Lower leg skin (tissue), 4 donors: ENCODE measurements at regions not wholly inside any gene's neighbourhood (a gene's known extent, or its start where the extent isn't known, plus 50 kb on each side); places are given as distances from the start of the nearest gene placed in this dataset.

Source experiments
- DNase-seq, 2 donors: peaks; one replicate each; pipeline ENCODE4 v3.0.0-alpha.2; 2019; ENCODE audit warnings: low spot score in 2 of 2
- H3K4me3 ChIP-seq: fragments of 200-600 bp; sonication (generic); 2 replicates; pipeline ENCODE4 v1.5.1; 2017; ENCODE audit warnings: mild to moderate bottlenecking, low read depth; ENCODE audit not compliant: poor library complexity, severe bottlenecking
- CTCF ChIP-seq, 3 donors: fragments of 450-650 bp; IDR thresholded peaks; one replicate each; pipeline ENCODE4 v1.5.1; 2016; ENCODE audit warnings: antibody characterized with exemption in 3 of 3, mild to moderate bottlenecking in 3 of 3, moderate library complexity in 2 of 3
- POLR2A ChIP-seq, 2 donors: fragments of 450-650 bp; IDR thresholded peaks; one replicate each; pipeline ENCODE4 v1.6.1; 2016 to 2017; ENCODE audit warnings: antibody characterized with exemption in 2 of 2, mild to moderate bottlenecking in 1 of 2, moderate library complexity in 1 of 2
- WGBS, 2 donors: methylation state at CpG; one replicate each; pipeline ENCODE4 v1.1.5; 2018; 5-methylcytosine and 5-hydroxymethylcytosine counted together
- intact Hi-C: fragments of 100-400 bp; cut with DNase I; formaldehyde crosslinking; loops from one replicate; pipeline ENCODE4 v1.15.0; 2023; ENCODE audit warnings: low total_unique reads

GRCh38 chr3:67884345-67884744 is 229.9 kb upstream of the SUCLG2 start:
- intact Hi-C loops: no loop called here
- TF ChIP-seq CTCF (IDR thresholded peaks at IDR 0.05) (no peak), POLR2A (IDR thresholded peaks at IDR 0.05) (no peak)
- no peak for DNase-seq
- WGBS, 2 donors: 42 to 48% methylated on average over 1 of the region's 1 CpG
- no peak overlapping the region for H3K4me3 ChIP-seq

DNA sequence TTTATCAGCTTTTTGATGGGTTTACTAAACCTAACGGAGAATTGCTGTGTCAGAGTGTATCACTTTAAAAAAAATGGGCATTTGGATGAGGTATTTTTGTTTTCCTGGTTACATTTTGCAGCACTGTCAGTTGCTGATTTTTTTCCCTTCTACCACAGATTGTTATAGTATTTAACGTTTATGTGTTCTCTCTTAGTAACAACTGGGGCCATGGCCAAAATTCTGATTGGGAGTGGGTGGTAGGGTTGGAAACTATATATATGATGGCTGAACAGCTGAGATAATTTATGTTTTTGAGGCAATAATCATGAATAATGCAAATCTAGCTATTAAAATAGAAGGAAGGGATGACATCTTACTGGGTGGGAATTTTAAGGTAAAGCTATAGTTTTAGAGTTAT is 229.4 kb upstream of the SUCLG2 start:
- intact Hi-C loops: no loop called here
- TF ChIP-seq POLR2A (IDR thresholded peaks at IDR 0.05) (no peak), CTCF (IDR thresholded peaks at IDR 0.05) (no peak)
- WGBS, 2 donors: 55 to 57% methylated on average over 2 of the region's 2 CpGs
- no peak overlapping the region for H3K4me3 ChIP-seq
- no peak for DNase-seq

GRCh38 chr3:67882981-67883380 is 228.6 kb upstream of the SUCLG2 start:
- intact Hi-C loops: no loop called here
- 77 to 78% methylated on average over 5 of the region's 5 CpGs for WGBS, 2 donors
- no peak for TF ChIP-seq CTCF (IDR thresholded peaks at IDR 0.05)
- TF ChIP-seq POLR2A (IDR thresholded peaks at IDR 0.05): no peak
- no peak overlapping the region for H3K4me3 ChIP-seq
- DNase-seq: no peak

DNA sequence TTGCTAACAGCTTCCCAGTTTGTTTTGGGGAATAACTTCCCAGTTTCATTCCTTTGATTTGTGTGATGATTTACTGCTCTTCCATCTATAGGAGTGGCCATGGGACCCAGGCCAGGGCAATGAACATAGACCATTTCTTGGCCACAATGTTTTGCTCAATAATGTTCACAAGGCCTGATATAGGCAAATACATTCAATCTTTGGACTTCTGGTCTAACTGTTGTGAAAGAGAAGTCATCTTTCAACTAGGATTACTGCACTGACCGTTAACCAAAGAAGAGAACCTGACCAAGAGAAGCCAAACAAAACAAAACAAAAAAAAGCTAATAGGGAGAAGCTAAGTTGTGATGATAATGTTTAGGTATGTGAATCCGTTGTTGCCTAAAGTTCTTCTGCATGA is 221.8 kb upstream of the SUCLG2 start:
- DNase-seq: no peak
- 83 to 87% methylated on average over 2 of the region's 2 CpGs for WGBS, 2 donors
- intact Hi-C loops: no loop called here
- H3K4me3 ChIP-seq: no peak overlapping the region
- no peak for TF ChIP-seq CTCF (IDR thresholded peaks at IDR 0.05)
- no peak for TF ChIP-seq POLR2A (IDR thresholded peaks at IDR 0.05)

- no peak overlapping the region for H3K4me3 ChIP-seq
- intact Hi-C loops: no loop called here
- DNase-seq: no peak
- 65 to 82% methylated on average over 3 of the region's 3 CpGs for WGBS, 2 donors
- TF ChIP-seq CTCF (IDR thresholded peaks at IDR 0.05): no peak
- TF ChIP-seq POLR2A (IDR thresholded peaks at IDR 0.05): no peak
Measured at GRCh38 chr3:67875858-67876257, 221.4 kb upstream of the SUCLG2 start.

DNA sequence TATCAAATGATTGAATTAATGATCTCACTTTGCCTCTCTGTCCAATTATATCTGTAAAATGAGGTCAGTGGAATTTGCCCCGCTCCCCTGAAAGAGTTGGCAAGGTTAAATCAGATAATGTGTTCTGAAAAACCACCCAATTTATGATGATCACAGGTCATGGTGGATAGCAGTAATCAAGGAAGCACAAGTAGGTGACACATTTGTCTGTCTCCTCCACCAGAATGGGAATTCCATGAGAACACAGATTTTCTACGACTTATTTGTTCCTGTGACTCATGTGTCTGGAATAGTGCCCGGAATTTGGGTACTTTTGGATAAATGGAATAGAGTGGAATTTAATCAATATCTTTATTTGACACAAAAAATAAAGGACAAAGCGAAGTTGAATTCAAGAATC is 220.9 kb upstream of the SUCLG2 start:
- intact Hi-C loops: no loop called here
- DNase-seq: no peak
- H3K4me3 ChIP-seq: no peak overlapping the region
- TF ChIP-seq CTCF (IDR thresholded peaks at IDR 0.05): no peak
- WGBS, 2 donors: 49 to 61% methylated on average over 4 of the region's 4 CpGs
